Kidney epithelial cell (primary cell): ENCODE measurements at regions not wholly inside any gene's neighbourhood (a gene's known extent, or its start where the extent isn't known, plus 50 kb on each side); places are given as distances from the start of the nearest gene placed in this dataset.

Experiments used
- DNase-seq: peaks from one replicate; pipeline ENCODE4 v3.0.0-alpha.2; 2010; ENCODE audit warnings: low read depth
- H3K27me3 ChIP-seq: 2 replicates; pipeline ENCODE4 v1.6.0; 2011; ENCODE audit warnings: low read length; ENCODE audit not compliant: control insufficient read depth, insufficient read depth
- H3K36me3 ChIP-seq: 2 replicates; pipeline ENCODE4 v1.5.1; 2011; ENCODE audit warnings: low read length; ENCODE audit not compliant: control insufficient read depth, insufficient read depth
- H3K4me3 ChIP-seq: 2 replicates; pipeline ENCODE4 v1.5.1; 2011; ENCODE audit warnings: low read depth, mild to moderate bottlenecking, control low read depth, low read length
- CTCF ChIP-seq: IDR thresholded peaks from 2 replicates; pipeline ENCODE4 v1.5.1; 2011; ENCODE audit warnings: mild to moderate bottlenecking, moderate library complexity, low read length, control low read depth, inconsistent platforms; ENCODE audit not compliant: insufficient read depth, poor library complexity, severe bottlenecking

GRCh38 chr14:44438936-44439335 is 68.1 kb downstream of the FSCB start:
- no peak for DNase-seq
- no peaks in the 10 kb centered on the region for H3K27me3 ChIP-seq
- no peak for TF ChIP-seq CTCF
- no peak overlapping the region for H3K4me3 ChIP-seq
- H3K36me3 ChIP-seq, result no peaks in the 10 kb centered on the region

GRCh38 chr14:44438221-44438620 is 68.9 kb downstream of the FSCB start:
- Histone ChIP-seq H3K36me3 (no peaks in the 10 kb centered on the region), H3K4me3 (no peak overlapping the region), H3K27me3 (no peaks in the 10 kb centered on the region)
- TF ChIP-seq CTCF, result no peak
- DNase-seq, result no peak

- no peak for TF ChIP-seq CTCF
- no peak for DNase-seq
Observed at GRCh38 chr14:44436458-44436857, 70.6 kb downstream of the FSCB start.

GRCh38 chr14:44428231-44428945 is 78.7 kb downstream of the FSCB start:
- no peaks in the 10 kb centered on the region for H3K36me3 ChIP-seq
- H3K27me3 ChIP-seq, result no peaks in the 10 kb centered on the region
- no peak for DNase-seq
- H3K4me3 ChIP-seq, result no peak overlapping the region
- TF ChIP-seq CTCF, result no peak

More at GRCh38 chr14:44436458-44436857, 70.6 kb downstream of the FSCB start:
- no peak overlapping the region for H3K4me3 ChIP-seq
- no peaks in the 10 kb centered on the region for H3K36me3 ChIP-seq
- no peaks in the 10 kb centered on the region for H3K27me3 ChIP-seq

- TF ChIP-seq CTCF, result no peak
- Histone ChIP-seq H3K36me3 (no peaks in the 10 kb centered on the region), H3K27me3 (no peaks in the 10 kb centered on the region), H3K4me3 (no peak overlapping the region)
- DNase-seq, result no peak
Observed at GRCh38 chr14:44422699-44423098, 84.4 kb downstream of the FSCB start.

- no peaks in the 10 kb centered on the region for H3K27me3 ChIP-seq
- no peak overlapping the region for H3K4me3 ChIP-seq
- DNase-seq, result no peak
- no peak for TF ChIP-seq CTCF
- H3K36me3 ChIP-seq, result no peaks in the 10 kb centered on the region
Observed at GRCh38 chr14:44420226-44420625, 86.9 kb downstream of the FSCB start.
